NCI-H226 (cell line): ENCODE measurements at regions not wholly inside any gene's neighbourhood (a gene's known extent, or its start where the extent isn't known, plus 50 kb on each side); places are given as distances from the start of the nearest gene placed in this dataset.

Source experiments
- DNase-seq: peaks from one replicate; pipeline ENCODE4 v3.0.0-alpha.2; 2015

GRCh38 chr9:25613709-25614108, 64.5 kb downstream of the TUSC1 start:
- no peak for DNase-seq

- DNase-seq: no peak
Observed at GRCh38 chr9:25603106-25603505, 75.1 kb downstream of the TUSC1 start.

- no peak for DNase-seq
Observed at GRCh38 chr9:25602400-25603044, 75.7 kb downstream of the TUSC1 start.

DNA sequence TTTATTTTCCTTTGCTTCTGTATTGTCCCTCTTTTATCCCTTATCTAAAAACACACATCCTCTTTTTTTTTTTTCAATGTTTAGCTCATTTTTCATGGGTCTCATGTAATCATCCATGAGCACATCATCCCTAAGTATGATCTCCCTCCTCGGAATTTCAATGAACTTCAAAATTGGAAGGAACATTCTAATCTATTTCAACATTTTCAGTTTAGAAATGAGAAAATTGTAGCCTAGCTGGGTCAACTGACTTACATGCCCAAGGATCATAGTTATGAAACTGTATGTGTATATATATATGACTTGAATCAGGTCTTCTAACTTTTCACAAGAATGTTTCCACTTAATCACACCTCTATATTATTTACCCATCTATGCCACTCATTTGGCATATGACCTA, 77.7 kb downstream of the TUSC1 start:
- DNase-seq: no peak

DNA sequence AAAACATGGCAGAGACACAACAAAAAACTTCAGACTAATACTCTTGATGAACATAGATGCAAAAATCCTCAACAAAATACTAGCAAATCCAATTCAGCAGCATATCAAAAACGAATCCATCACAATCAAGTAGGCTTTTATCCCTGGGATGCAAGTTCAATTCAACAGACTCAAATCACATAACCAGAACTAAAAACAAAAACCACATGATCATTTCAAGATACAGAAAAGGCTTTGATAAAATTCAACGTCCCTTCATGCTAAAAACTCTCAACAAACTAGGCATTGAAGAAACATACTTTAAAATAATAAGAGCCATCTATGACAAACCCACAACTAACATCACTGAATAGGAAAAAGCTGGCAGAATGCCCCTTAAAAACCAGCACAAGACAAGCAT, 93.6 kb downstream of the TUSC1 start:
- no peak for DNase-seq

DNA sequence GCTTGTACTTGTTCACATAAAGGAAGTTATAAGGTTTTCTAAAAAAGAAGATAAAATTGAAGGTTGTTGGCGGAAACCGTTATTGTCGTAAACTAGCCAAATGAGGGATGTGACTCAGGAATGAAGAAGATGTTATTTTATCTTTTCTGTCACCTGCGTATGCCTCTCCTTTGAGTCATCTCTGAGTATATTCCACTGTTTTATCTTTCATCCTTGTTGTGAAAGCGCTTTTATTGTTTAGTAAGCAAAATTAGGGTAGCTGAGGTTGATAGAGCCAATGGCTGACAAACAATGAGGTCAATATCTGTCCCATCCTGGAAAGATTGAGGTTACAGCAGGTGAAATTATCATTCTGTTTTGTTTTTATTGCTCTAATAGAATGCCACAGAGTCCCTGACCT, 105.0 kb downstream of the TUSC1 start:
- no peak for DNase-seq

DNA sequence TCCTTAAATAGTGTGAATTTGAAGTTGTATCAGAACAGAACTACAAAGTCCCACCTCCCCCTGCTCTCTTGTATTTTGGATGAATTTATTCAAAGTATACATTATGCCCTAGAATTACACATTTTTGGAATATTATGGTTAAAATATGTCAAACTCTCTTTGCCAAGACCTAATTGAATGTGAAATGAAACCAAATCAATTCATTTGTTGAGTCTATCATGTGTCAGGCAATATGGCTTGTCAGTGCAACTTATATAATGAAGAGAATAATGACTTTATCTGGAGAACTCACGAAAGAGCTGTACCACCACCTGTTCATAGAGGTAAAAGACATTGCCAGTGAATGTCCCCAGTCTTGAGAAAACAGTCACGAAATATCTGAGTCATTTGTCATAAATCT, 106.8 kb downstream of the TUSC1 start:
- DNase-seq: no peak

- DNase-seq: no peak
Observed at GRCh38 chr9:25570802-25571201, 107.4 kb downstream of the TUSC1 start.

DNA sequence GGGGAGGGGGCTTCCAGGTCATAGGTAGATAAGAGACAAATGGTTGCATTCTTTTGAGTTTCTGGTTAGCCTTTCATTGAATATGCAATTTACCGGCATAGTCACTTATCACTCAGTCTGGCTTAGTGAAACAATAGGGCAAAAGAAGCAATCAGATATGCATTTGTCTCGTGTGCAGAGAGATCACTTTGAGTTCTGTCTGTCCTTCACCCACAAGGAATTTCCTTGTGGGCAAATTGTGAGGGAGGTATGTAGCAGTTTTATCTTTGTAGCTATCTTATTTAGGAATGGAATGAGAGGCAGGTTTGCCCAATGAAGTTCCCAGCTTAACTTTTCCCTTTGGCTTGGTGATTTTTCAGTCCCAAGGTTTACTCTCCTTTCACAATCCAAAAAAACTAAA, 116.1 kb downstream of the TUSC1 start:
- no peak for DNase-seq

GRCh38 chr9:25557645-25558300, 120.5 kb downstream of the TUSC1 start:
- no peak for DNase-seq

DNA sequence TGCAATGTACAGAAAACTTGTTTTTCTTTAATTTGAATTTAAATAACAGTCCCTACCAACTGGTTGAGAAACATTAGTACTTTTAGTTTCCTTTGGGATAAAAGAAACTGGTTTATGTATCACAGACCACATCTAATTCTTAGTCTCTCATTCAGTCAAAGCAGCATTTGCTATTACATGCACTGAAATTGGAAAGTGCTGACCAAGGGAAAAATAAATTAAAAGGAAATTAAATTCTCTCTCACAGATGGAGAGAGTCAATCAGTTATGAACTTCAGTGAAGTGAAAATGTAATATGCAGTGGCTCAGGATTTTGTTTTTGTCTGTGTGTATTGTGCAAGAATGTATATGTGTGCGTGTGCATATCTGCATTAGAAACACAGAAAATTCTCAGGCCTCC, 121.7 kb downstream of the TUSC1 start:
- no peak for DNase-seq

GRCh38 chr9:25548847-25549246, 129.4 kb downstream of the TUSC1 start:
- no peak for DNase-seq

- DNase-seq: no peak
Observed at GRCh38 chr9:25543806-25544205, 134.4 kb downstream of the TUSC1 start.

DNA sequence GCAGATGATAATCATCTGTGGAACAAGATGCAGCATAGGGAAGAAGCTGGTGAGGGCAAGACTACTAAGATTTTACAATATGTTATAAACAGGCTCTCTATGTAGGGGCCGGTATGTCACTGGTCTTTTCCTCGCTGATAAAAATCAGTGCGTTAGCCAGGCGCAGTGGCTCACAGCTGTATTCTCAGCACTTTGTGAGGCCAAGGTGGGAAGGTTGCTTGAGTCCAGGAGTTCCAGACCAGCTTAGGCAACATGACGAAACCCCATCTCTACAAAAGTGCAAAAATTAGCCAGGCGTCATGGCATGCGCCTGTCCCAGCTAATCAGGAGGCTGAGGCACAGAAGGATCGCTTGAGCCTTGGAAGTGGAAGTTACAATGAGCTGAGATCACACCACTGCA, 135.9 kb downstream of the TUSC1 start:
- no peak for DNase-seq

GRCh38 chr9:25537808-25538207, 140.4 kb downstream of the TUSC1 start:
- DNase-seq: no peak

GRCh38 chr9:25519286-25519685, 159.0 kb downstream of the TUSC1 start:
- no peak for DNase-seq

DNA sequence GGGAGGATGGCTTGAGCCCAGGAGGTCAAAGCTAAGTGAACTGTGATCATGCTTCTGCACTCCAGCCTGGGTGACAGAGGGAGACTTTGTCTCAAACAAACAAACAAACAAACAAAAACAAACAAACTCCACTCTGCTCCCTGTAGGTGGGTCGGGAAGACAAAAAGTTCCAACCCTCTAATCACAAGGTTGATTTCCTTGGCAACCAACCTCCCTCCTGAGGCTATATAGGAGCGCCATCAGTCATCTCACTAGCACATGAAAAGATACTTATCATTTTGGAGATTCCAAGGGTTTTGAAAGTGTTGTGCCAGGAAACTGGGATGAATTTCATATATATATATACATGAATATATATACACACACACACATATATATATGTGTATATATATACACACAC, 160.5 kb downstream of the TUSC1 start:
- no peak for DNase-seq

- no peak for DNase-seq
Observed at GRCh38 chr9:25513509-25514033, 164.7 kb downstream of the TUSC1 start.

DNA sequence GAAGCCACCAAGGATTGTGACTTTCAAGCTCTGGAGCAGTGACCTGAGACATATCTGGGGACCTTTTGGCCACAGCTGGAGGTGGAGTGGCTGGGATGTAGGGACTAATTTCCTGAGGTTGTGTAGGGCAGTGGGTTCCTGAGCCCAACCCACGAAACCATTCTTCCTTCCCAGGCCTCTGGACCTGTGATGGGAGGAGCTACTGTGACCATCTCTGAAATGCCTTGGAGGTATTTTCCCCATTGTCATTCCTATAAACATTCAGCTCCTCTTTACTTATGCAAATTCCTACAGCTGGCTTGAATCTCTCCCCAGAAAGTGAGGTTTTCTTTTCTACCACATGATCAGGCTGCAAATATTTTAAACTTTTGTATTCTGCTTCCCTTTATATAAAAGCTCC, 172.6 kb downstream of the TUSC1 start:
- no peak for DNase-seq

DNA sequence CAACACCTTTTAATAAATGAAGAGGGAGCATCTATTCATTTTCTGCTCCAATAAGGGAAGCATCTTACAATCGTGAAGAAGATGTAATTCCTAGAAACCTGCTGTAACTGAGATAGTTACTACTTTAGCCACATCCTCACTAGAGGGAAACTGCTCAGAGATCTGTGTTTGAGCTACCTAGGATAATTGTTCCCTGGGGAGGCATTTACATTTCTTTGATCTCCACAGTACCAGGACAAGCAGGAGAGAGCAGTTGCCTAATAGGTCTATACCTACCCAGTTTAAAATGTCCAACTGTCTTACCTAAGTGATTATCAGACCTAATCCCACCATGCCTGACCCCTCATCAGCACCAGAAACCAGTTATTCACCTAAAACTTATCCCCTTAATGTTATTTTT, 196.9 kb downstream of the TUSC1 start:
- DNase-seq: no peak

DNA sequence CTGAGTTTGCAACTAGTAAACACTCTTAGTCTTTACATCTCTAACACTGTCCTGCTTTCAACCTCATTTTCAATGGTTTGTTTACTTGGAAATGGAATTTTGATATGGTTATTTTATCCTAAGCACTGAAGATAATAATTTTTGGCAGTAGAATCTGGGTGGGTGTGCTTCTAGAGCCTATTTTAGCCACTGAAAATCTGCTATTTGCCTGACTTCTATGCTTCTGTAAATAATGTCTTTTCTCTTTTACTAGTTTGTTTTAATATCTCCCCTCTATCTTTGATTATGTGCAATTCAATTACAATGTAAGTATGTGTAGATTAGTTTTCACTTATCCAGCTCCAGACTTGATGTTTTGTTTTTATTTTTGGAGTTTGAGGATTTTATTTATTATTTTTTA, 197.5 kb downstream of the TUSC1 start:
- no peak for DNase-seq

DNA sequence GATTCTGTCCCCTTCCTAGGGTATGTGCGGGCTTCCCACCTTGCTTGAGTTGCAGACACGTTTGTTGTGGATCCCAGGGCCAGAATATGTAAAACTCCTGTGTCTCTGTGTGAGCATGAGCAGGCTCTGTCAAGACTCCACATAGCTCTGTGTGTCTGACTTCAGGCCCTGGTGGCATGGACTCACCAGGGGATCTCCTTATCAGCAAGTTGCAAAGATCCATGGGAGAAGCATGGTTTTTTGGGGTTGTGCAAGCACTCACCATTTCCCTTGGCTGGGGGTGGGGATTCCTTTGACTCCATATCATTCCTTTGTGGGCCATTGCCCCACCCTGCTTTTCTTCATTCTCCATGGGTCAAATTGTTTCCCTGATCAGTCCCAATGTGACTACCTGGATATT, 205.6 kb downstream of the TUSC1 start:
- DNase-seq: no peak

GRCh38 chr9:25472085-25472607, 206.1 kb downstream of the TUSC1 start:
- DNase-seq: no peak

DNA sequence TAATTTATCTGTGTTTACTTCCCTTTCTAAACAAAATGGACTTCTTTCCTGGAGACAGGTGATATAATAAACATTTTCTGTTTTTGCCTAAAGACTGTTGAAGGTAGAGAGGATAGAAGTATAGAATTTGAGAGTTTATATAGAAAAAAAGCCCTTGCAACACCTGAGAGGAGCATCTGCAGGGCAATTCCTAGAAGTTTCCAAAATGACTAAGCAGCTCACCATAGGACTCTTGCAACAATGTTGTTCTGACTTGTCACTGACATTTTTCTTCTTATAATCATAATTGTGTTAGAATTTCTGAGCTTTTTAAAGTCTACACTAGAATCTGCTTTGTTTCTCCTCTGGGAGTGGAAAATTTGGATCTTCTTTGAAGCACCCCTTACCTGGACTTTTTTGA, 216.8 kb downstream of the TUSC1 start:
- no peak for DNase-seq

GRCh38 chr9:25453875-25454274, 224.4 kb downstream of the TUSC1 start:
- no peak for DNase-seq
